ENCODE measurements at regions not wholly inside any gene's neighbourhood (a gene's known extent, or its start where the extent isn't known, plus 50 kb on each side); places are given as distances from the start of the nearest gene placed in this dataset.
"Not testable (repeated sequence)": the region's sequence is repeated elsewhere in the genome, so short reads cannot be mapped to it uniquely, and the experiment has no call there.

- Histone ChIP-seq H3K9me3 (replicated peaks; ENCODE audit: low read length) (no peaks in the 10 kb centered on the region), H3K9ac (ENCODE audit: low read depth, low read length) (no peak overlapping the region), H3K4me2 (ENCODE audit: low read length) (no peak overlapping the region), H3K36me3 (ENCODE audit: insufficient read depth, low read length) (no peaks in the 10 kb centered on the region), H3K27me3 (ENCODE audit: control insufficient read depth, insufficient read depth, low read length) (no peaks in the 10 kb centered on the region), H3K4me3 (ENCODE audit: low read length) (no peak overlapping the region), H3K4me1 (ENCODE audit: control insufficient read depth, insufficient read depth, low read length) (peaks cover 21% of the 10 kb centered on the region)
Observed at GRCh38 chr3:110343376-110343775, 728.2 kb upstream of the NECTIN3 start.

GRCh38 chr3:110343945-110344344, 727.7 kb upstream of the NECTIN3 start:
- no peak overlapping the region for H3K4me2 ChIP-seq (ENCODE audit: low read length)
- no peaks in the 10 kb centered on the region for H3K27me3 ChIP-seq (ENCODE audit: control insufficient read depth, insufficient read depth, low read length)
- H3K9me3 ChIP-seq (replicated peaks; ENCODE audit: low read length), result no peaks in the 10 kb centered on the region
- no peak overlapping the region for H3K4me3 ChIP-seq (ENCODE audit: low read length)
- H3K4me1 ChIP-seq (ENCODE audit: control insufficient read depth, insufficient read depth, low read length), result peaks cover 21% of the 10 kb centered on the region
- no peaks in the 10 kb centered on the region for H3K36me3 ChIP-seq (ENCODE audit: insufficient read depth, low read length)
- H3K9ac ChIP-seq (ENCODE audit: low read depth, low read length), result no peak overlapping the region

- peaks cover 21% of the 10 kb centered on the region for H3K4me1 ChIP-seq (ENCODE audit: control insufficient read depth, insufficient read depth, low read length)
Observed at GRCh38 chr3:110344487-110344886, 727.1 kb upstream of the NECTIN3 start.

GRCh38 chr3:110344897-110345767, 726.5 kb upstream of the NECTIN3 start:
- Histone ChIP-seq H3K9me3 (replicated peaks; ENCODE audit: low read length) (no peaks in the 10 kb centered on the region), H3K4me1 (ENCODE audit: control insufficient read depth, insufficient read depth, low read length) (peaks cover 21% of the 10 kb centered on the region), H3K4me3 (ENCODE audit: low read length) (no peak overlapping the region)

More at GRCh38 chr3:110344487-110344886, 727.1 kb upstream of the NECTIN3 start:
- Histone ChIP-seq H3K27me3 (ENCODE audit: control insufficient read depth, insufficient read depth, low read length) (no peaks in the 10 kb centered on the region), H3K9me3 (replicated peaks; ENCODE audit: low read length) (no peaks in the 10 kb centered on the region), H3K36me3 (ENCODE audit: insufficient read depth, low read length) (no peaks in the 10 kb centered on the region), H3K9ac (ENCODE audit: low read depth, low read length) (no peak overlapping the region), H3K4me3 (ENCODE audit: low read length) (no peak overlapping the region), H3K4me2 (ENCODE audit: low read length) (no peak overlapping the region)

GRCh38 chr3:110349295-110349694, 722.3 kb upstream of the NECTIN3 start:
- H3K4me1 ChIP-seq (ENCODE audit: control insufficient read depth, insufficient read depth, low read length), result peaks cover 16% of the 10 kb centered on the region
- no peaks in the 10 kb centered on the region for H3K27me3 ChIP-seq (ENCODE audit: control insufficient read depth, insufficient read depth, low read length)
- H3K36me3 ChIP-seq (ENCODE audit: insufficient read depth, low read length), result no peaks in the 10 kb centered on the region
- H3K4me2 ChIP-seq (ENCODE audit: low read length), result no peak overlapping the region
- no peak overlapping the region for H3K4me3 ChIP-seq (ENCODE audit: low read length)
- no peak overlapping the region for H3K9ac ChIP-seq (ENCODE audit: low read depth, low read length)
- no peaks in the 10 kb centered on the region for H3K9me3 ChIP-seq (replicated peaks; ENCODE audit: low read length)

More at GRCh38 chr3:110344897-110345767, 726.5 kb upstream of the NECTIN3 start:
- Histone ChIP-seq H3K27me3 (ENCODE audit: control insufficient read depth, insufficient read depth, low read length) (no peaks in the 10 kb centered on the region), H3K36me3 (ENCODE audit: insufficient read depth, low read length) (no peaks in the 10 kb centered on the region), H3K4me2 (ENCODE audit: low read length) (no peak overlapping the region), H3K9ac (ENCODE audit: low read depth, low read length) (no peak overlapping the region)

- Histone ChIP-seq H3K9ac (ENCODE audit: low read depth, low read length) (no peak overlapping the region), H3K36me3 (ENCODE audit: insufficient read depth, low read length) (no peaks in the 10 kb centered on the region), H3K27me3 (ENCODE audit: control insufficient read depth, insufficient read depth, low read length) (no peaks in the 10 kb centered on the region), H3K9me3 (replicated peaks; ENCODE audit: low read length) (no peaks in the 10 kb centered on the region), H3K4me2 (ENCODE audit: low read length) (no peak overlapping the region), H3K4me1 (ENCODE audit: control insufficient read depth, insufficient read depth, low read length) (peaks cover 12% of the 10 kb centered on the region), H3K4me3 (ENCODE audit: low read length) (no peak overlapping the region)
Observed at GRCh38 chr3:110352841-110353604, 718.6 kb upstream of the NECTIN3 start.

- H3K4me3 ChIP-seq (ENCODE audit: low read length), result no peak overlapping the region
- no peak overlapping the region for H3K4me2 ChIP-seq (ENCODE audit: low read length)
- H3K27me3 ChIP-seq (ENCODE audit: control insufficient read depth, insufficient read depth, low read length), result no peaks in the 10 kb centered on the region
- H3K4me1 ChIP-seq (ENCODE audit: control insufficient read depth, insufficient read depth, low read length), result no peaks in the 10 kb centered on the region
- H3K9me3 ChIP-seq (replicated peaks; ENCODE audit: low read length), result no peaks in the 10 kb centered on the region
- H3K9ac ChIP-seq (ENCODE audit: low read depth, low read length), result no peak overlapping the region
- no peaks in the 10 kb centered on the region for H3K36me3 ChIP-seq (ENCODE audit: insufficient read depth, low read length)
Observed at GRCh38 chr3:110362751-110363150, 708.9 kb upstream of the NECTIN3 start.

GRCh38 chr3:110367289-110367688, 704.3 kb upstream of the NECTIN3 start:
- H3K4me1 ChIP-seq (ENCODE audit: control insufficient read depth, insufficient read depth, low read length); H3K36me3 ChIP-seq (ENCODE audit: insufficient read depth, low read length); H3K4me2 ChIP-seq (ENCODE audit: low read length); H3K9ac ChIP-seq (ENCODE audit: low read depth, low read length); H3K4me3 ChIP-seq (ENCODE audit: low read length); H3K27me3 ChIP-seq (ENCODE audit: control insufficient read depth, insufficient read depth, low read length); H3K9me3 ChIP-seq (replicated peaks; ENCODE audit: low read length): not testable (repeated sequence)

GRCh38 chr3:110375751-110376518, 695.7 kb upstream of the NECTIN3 start:
- H3K4me1 ChIP-seq (ENCODE audit: control insufficient read depth, insufficient read depth, low read length), result no peaks in the 10 kb centered on the region
- no peak overlapping the region for H3K4me3 ChIP-seq (ENCODE audit: low read length)
- no peak overlapping the region for H3K4me2 ChIP-seq (ENCODE audit: low read length)
- no peaks in the 10 kb centered on the region for H3K9me3 ChIP-seq (replicated peaks; ENCODE audit: low read length)
- H3K9ac ChIP-seq (ENCODE audit: low read depth, low read length), result no peak overlapping the region
- H3K27me3 ChIP-seq (ENCODE audit: control insufficient read depth, insufficient read depth, low read length), result no peaks in the 10 kb centered on the region
- no peaks in the 10 kb centered on the region for H3K36me3 ChIP-seq (ENCODE audit: insufficient read depth, low read length)

- H3K4me2 ChIP-seq (ENCODE audit: low read length), result no peak overlapping the region
- H3K4me3 ChIP-seq (ENCODE audit: low read length), result no peak overlapping the region
- H3K27me3 ChIP-seq (ENCODE audit: control insufficient read depth, insufficient read depth, low read length), result no peaks in the 10 kb centered on the region
- no peaks in the 10 kb centered on the region for H3K9me3 ChIP-seq (replicated peaks; ENCODE audit: low read length)
- peaks cover 5% of the 10 kb centered on the region for H3K4me1 ChIP-seq (ENCODE audit: control insufficient read depth, insufficient read depth, low read length)
- H3K36me3 ChIP-seq (ENCODE audit: insufficient read depth, low read length), result no peaks in the 10 kb centered on the region
- H3K9ac ChIP-seq (ENCODE audit: low read depth, low read length), result no peak overlapping the region
Observed at GRCh38 chr3:110378481-110378880, 693.1 kb upstream of the NECTIN3 start.

- Histone ChIP-seq H3K36me3 (ENCODE audit: insufficient read depth, low read length) (no peaks in the 10 kb centered on the region), H3K4me1 (ENCODE audit: control insufficient read depth, insufficient read depth, low read length) (peaks cover 21% of the 10 kb centered on the region), H3K9ac (ENCODE audit: low read depth, low read length) (no peak overlapping the region), H3K4me2 (ENCODE audit: low read length) (no peak overlapping the region), H3K4me3 (ENCODE audit: low read length) (no peak overlapping the region), H3K27me3 (ENCODE audit: control insufficient read depth, insufficient read depth, low read length) (no peaks in the 10 kb centered on the region), H3K9me3 (replicated peaks; ENCODE audit: low read length) (no peaks in the 10 kb centered on the region)
Observed at GRCh38 chr3:110381992-110382391, 689.6 kb upstream of the NECTIN3 start.
